ENCODE measurements at regions not wholly inside any gene's neighbourhood (a gene's known extent, or its start where the extent isn't known, plus 50 kb on each side); places are given as distances from the start of the nearest gene placed in this dataset.

- no peak for TF ChIP-seq CTCF (IDR thresholded peaks at IDR 0.05; ENCODE audit: low read length)
- no peak for TF ChIP-seq EZH2 (optimal IDR thresholded peaks at IDR 0.05; ENCODE audit: low read depth, low read length)
These were observed 1001.7 kb upstream of the GYPC start for GRCh38 chr2:125654226-125654625.
